SH-SY5Y (cell line): ENCODE measurements at regions not wholly inside any gene's neighbourhood (a gene's known extent, or its start where the extent isn't known, plus 50 kb on each side); places are given as distances from the start of the nearest gene placed in this dataset.

Experiments
- GATA2 ChIP-seq: IDR thresholded peaks from 2 replicates; pipeline ENCODE4 v1.6.1; 2011; ENCODE audit warnings: mild to moderate bottlenecking, low read depth, low read length
- GATA3 ChIP-seq: IDR thresholded peaks from 2 replicates; pipeline ENCODE4 v1.6.1; 2011; ENCODE audit warnings: low read depth, mild to moderate bottlenecking, low read length, moderate library complexity

- TF ChIP-seq GATA2: no peak
- no peak for TF ChIP-seq GATA3
These were observed 81.1 kb downstream of the OTOL1 start for GRCh38 chr3:161577662-161578061.
